Naive thymus-derived CD4-positive, alpha-beta T cell (primary cell): ENCODE measurements at regions not wholly inside any gene's neighbourhood (a gene's known extent, or its start where the extent isn't known, plus 50 kb on each side); places are given as distances from the start of the nearest gene placed in this dataset.

ENCODE experiments used
- ATAC-seq: fragments of 150-1000 bp; cut with Tn5 transposase; 2 replicates; pipeline ENCODE4 v1.10.0; 2021; ENCODE audit warnings: mild to moderate bottlenecking, moderate library complexity
- CTCF ChIA-PET: fragments of 350-600 bp; sonication (Branson Sonifier 250); formaldehyde crosslinking; loops from one replicate; lab custom pipeline; 2021; ENCODE audit warnings: antibody characterized with exemption; lab: Charles Lee
- POLR2A ChIA-PET: fragments of 350-600 bp; sonication (Branson Sonifier 250); formaldehyde crosslinking; loops from one replicate; lab custom pipeline; 2021; ENCODE audit warnings: antibody characterized with exemption, inconsistent platforms; lab: Charles Lee
- DNase-seq, 9 donors: peaks; one replicate each; pipeline versions ENCODE4 v3.0.0 to v3.0.0-alpha.2; 2020 to 2022; ENCODE audit warnings: mixed read lengths in 1 of 9
- H3K27ac ChIP-seq: one replicate; pipeline ENCODE4 v1.7.0; 2013; ENCODE audit warnings: mild to moderate bottlenecking, low read depth, low read length, moderate library complexity
- H3K27me3 ChIP-seq, 2 donors: one replicate each; pipeline ENCODE4 v1.7.0; 2013; ENCODE audit warnings: low read length in 2 of 2, mild to moderate bottlenecking in 2 of 2, moderate library complexity in 2 of 2; ENCODE audit not compliant: control insufficient read depth in 2 of 2, insufficient read depth in 2 of 2
- H3K36me3 ChIP-seq, 3 experiments: 1 replicate in 2 of 3; 2 replicates in 1 of 3; pipeline ENCODE4 v1.7.0; 2013; ENCODE audit warnings: low read length in 3 of 3, mild to moderate bottlenecking in 3 of 3, moderate library complexity in 1 of 3; ENCODE audit not compliant: insufficient read depth in 3 of 3, control insufficient read depth in 2 of 3
- H3K4me1 ChIP-seq, 2 donors: one replicate each; pipeline ENCODE4 v1.7.0; 2013; ENCODE audit warnings: low read length in 2 of 2, mild to moderate bottlenecking in 2 of 2, moderate library complexity in 1 of 2; ENCODE audit not compliant: control insufficient read depth in 2 of 2, insufficient read depth in 2 of 2
- H3K4me3 ChIP-seq: 2 replicates; pipeline ENCODE4 v1.7.0; 2013; ENCODE audit warnings: mild to moderate bottlenecking, low read length
- H3K9me3 ChIP-seq, 3 experiments: 1 replicate in 2 of 3; 2 replicates in 1 of 3; pipeline ENCODE4 v1.7.0; 2013; ENCODE audit warnings: low read length in 3 of 3; ENCODE audit not compliant: control insufficient read depth in 2 of 3
- H3K27ac Mint-ChIP-seq, 9 donors: one replicate each; pipeline ENCODE4 v1.8.0; 2020 to 2022; ENCODE audit warnings: mixed read lengths in 9 of 9, mild to moderate bottlenecking in 8 of 9, moderate library complexity in 5 of 9, inconsistent platforms in 2 of 9
- H3K27me3 Mint-ChIP-seq, 5 donors: one replicate each; pipeline ENCODE4 v1.8.0; 2021 to 2022; ENCODE audit warnings: mixed read lengths in 5 of 5, mild to moderate bottlenecking in 1 of 5
- H3K36me3 Mint-ChIP-seq, 5 donors: one replicate each; pipeline ENCODE4 v1.8.0; 2020 to 2022; ENCODE audit warnings: mixed read lengths in 5 of 5, mild to moderate bottlenecking in 3 of 5, inconsistent platforms in 1 of 5
- H3K4me1 Mint-ChIP-seq, 7 donors: one replicate each; pipeline ENCODE4 v1.8.0; 2020 to 2022; ENCODE audit warnings: mixed read lengths in 7 of 7, mild to moderate bottlenecking in 3 of 7, inconsistent platforms in 1 of 7
- H3K4me3 Mint-ChIP-seq, 10 donors: one replicate each; pipeline ENCODE4 v1.8.0; 2020 to 2022; ENCODE audit warnings: mild to moderate bottlenecking in 10 of 10, mixed read lengths in 10 of 10, moderate library complexity in 6 of 10, inconsistent platforms in 2 of 10
- H3K9me3 Mint-ChIP-seq, 11 donors: one replicate each; pipeline ENCODE4 v1.8.0; 2020 to 2022; ENCODE audit warnings: mixed read lengths in 11 of 11, mild to moderate bottlenecking in 4 of 11, inconsistent platforms in 1 of 11, moderate library complexity in 1 of 11
- intact Hi-C, 2 donors: fragments of 100-400 bp; cut with micrococcal nuclease; formaldehyde crosslinking; loops; one replicate each; pipeline ENCODE4 v1.15.1; 2023

DNA sequence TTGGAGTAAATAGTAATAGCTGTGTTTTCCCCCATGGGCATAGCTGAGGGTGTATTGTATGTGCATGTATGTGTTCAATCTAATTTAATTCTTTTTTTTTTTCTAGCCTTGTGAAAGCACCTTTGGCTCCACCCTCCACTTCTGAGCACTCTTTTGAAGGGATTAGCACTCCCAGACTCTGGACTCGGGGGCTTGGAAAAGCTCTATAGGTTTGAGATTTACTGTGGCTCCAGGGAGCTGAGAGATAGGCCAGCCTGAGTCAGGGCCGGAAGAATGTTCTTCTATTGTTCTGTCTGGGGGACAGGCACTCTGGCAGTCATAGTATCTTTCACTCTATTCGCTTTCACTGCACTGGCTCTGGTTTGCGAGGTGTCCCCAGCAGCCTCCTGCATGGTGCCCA lies 540.0 kb upstream of the TBX3 start:
- no peaks in the 10 kb centered on the region for H3K27me3 Mint-ChIP-seq
- no peak for ATAC-seq
- H3K36me3 Mint-ChIP-seq: no peaks in the 10 kb centered on the region
- Histone ChIP-seq H3K27me3 (no peaks in the 10 kb centered on the region), H3K4me1 (no peaks in the 10 kb centered on the region), H3K9me3 (no peaks in the 10 kb centered on the region), H3K36me3 (no peaks in the 10 kb centered on the region), H3K4me3 (no peak overlapping the region), H3K27ac (no peak overlapping the region)
- no peaks in the 10 kb centered on the region for H3K4me1 Mint-ChIP-seq
- H3K9me3 Mint-ChIP-seq: peaks cover 0 to 12% (median 5%) of the 10 kb centered on the region in 11 donors
- CTCF ChIA-PET: no interaction called here
- DNase-seq: no peak
- intact Hi-C loops: no loop called here
- H3K4me3 Mint-ChIP-seq: no peak overlapping the region
- no peak overlapping the region for H3K27ac Mint-ChIP-seq
- POLR2A ChIA-PET: no interaction called here

- Histone ChIP-seq H3K36me3 (no peaks in the 10 kb centered on the region), H3K4me3 (no peak overlapping the region), H3K27me3 (no peaks in the 10 kb centered on the region), H3K27ac (no peak overlapping the region), H3K9me3 (no peaks in the 10 kb centered on the region), H3K4me1 (no peaks in the 10 kb centered on the region)
- no peak overlapping the region for H3K27ac Mint-ChIP-seq
- H3K27me3 Mint-ChIP-seq: no peaks in the 10 kb centered on the region
- ChIA-PET CTCF (no interaction called here), POLR2A (no interaction called here)
- peaks cover 0 to 12% (median 5%) of the 10 kb centered on the region in 11 donors for H3K9me3 Mint-ChIP-seq
- H3K4me3 Mint-ChIP-seq: no peak overlapping the region
- intact Hi-C loops: no loop called here
- DNase-seq (no peak), ATAC-seq (no peak)
- no peaks in the 10 kb centered on the region for H3K36me3 Mint-ChIP-seq
- no peaks in the 10 kb centered on the region for H3K4me1 Mint-ChIP-seq
These were observed 539.3 kb upstream of the TBX3 start for GRCh38 chr12:115223322-115223721.

DNA sequence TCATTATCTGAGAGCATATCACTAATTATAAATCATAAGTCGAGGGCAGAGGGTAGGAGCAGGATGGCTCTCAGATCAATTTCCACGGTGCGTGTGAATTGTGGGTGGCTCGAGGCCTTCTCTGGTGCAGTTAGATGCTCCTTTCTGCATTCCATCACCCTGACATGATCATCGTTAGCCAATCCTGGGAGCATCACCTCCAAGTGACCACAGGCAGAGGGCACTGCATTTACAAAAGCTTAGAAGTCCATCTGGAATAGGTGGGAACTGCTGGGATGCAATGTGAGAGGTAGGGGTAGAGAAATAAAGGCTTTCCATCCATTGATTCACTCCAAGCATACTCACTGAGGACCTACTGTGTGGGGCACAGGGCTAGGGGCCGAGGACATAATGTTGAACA lies 538.2 kb upstream of the TBX3 start:
- Histone ChIP-seq H3K4me3 (no peak overlapping the region), H3K27ac (no peak overlapping the region), H3K9me3 (no peaks in the 10 kb centered on the region), H3K27me3 (no peaks in the 10 kb centered on the region), H3K36me3 (no peaks in the 10 kb centered on the region), H3K4me1 (no peaks in the 10 kb centered on the region)
- Mint-ChIP-seq H3K27me3 (no peaks in the 10 kb centered on the region), H3K27ac (no peak overlapping the region), H3K4me3 (no peak overlapping the region), H3K36me3 (no peaks in the 10 kb centered on the region), H3K4me1 (no peaks in the 10 kb centered on the region), H3K9me3 (peaks cover 0 to 12% (median 5%) of the 10 kb centered on the region in 11 donors)
- DNase-seq: no peak
- intact Hi-C loops: no loop called here
- ATAC-seq: no peak
- ChIA-PET CTCF (no interaction called here), POLR2A (no interaction called here)

DNA sequence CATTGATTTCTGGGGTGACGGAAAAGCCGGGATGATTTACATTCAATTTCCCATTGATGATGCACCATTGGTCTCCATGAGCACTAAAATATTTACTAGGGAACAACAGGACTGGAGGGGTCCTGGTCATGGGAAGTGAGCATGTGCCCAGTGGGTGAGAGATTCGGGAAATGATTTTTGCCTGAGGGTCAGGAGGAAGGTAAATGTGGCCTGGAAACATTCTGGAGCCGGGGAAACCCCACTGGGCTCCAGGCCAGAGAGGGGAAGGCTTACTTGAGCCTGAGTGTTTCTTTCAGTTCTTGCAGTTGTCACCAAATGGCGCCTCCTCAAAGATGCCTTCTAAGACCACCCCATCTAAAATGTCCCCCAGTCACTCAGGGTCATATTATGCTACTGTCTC lies 532.3 kb upstream of the TBX3 start:
- DNase-seq (no peak), ATAC-seq (no peak)
- ChIA-PET POLR2A (no interaction called here), CTCF (no interaction called here)
- Histone ChIP-seq H3K4me1 (no peaks in the 10 kb centered on the region), H3K9me3 (no peaks in the 10 kb centered on the region), H3K36me3 (no peaks in the 10 kb centered on the region), H3K27ac (no peak overlapping the region), H3K4me3 (no peak overlapping the region), H3K27me3 (no peaks in the 10 kb centered on the region)
- Mint-ChIP-seq H3K27me3 (peaks cover 0 to 6% (median 0%) of the 10 kb centered on the region in 5 donors), H3K4me1 (no peaks in the 10 kb centered on the region), H3K27ac (no peak overlapping the region), H3K36me3 (no peaks in the 10 kb centered on the region), H3K9me3 (peaks cover 2 to 16% (median 5%) of the 10 kb centered on the region in 11 donors), H3K4me3 (no peak overlapping the region)
- intact Hi-C loops: no loop called here

- Mint-ChIP-seq H3K36me3 (peaks cover 0 to 2% (median 0%) of the 10 kb centered on the region in 5 donors), H3K4me1 (no peaks in the 10 kb centered on the region), H3K9me3 (peaks cover 2 to 16% (median 6%) of the 10 kb centered on the region in 11 donors), H3K27me3 (peaks cover 0 to 6% (median 0%) of the 10 kb centered on the region in 5 donors), H3K4me3 (no peak overlapping the region), H3K27ac (no peak overlapping the region)
- H3K4me1 ChIP-seq: no peaks in the 10 kb centered on the region
- ATAC-seq (no peak), DNase-seq (no peak)
- no peak overlapping the region for H3K4me3 ChIP-seq
- POLR2A ChIA-PET: no interaction called here
- no peaks in the 10 kb centered on the region for H3K36me3 ChIP-seq
- H3K9me3 ChIP-seq: no peaks in the 10 kb centered on the region
- H3K27ac ChIP-seq: no peak overlapping the region
- intact Hi-C loops: no loop called here
- no peaks in the 10 kb centered on the region for H3K27me3 ChIP-seq
- CTCF ChIA-PET: no interaction called here
These were observed 531.6 kb upstream of the TBX3 start for GRCh38 chr12:115215544-115215943.

- no peaks in the 10 kb centered on the region for H3K9me3 ChIP-seq
- no peak for DNase-seq
- Mint-ChIP-seq H3K27ac (no peak overlapping the region), H3K27me3 (peaks cover 0 to 6% (median 3%) of the 10 kb centered on the region in 5 donors), H3K4me3 (no peak overlapping the region), H3K4me1 (no peaks in the 10 kb centered on the region), H3K9me3 (peaks cover 2 to 17% (median 9%) of the 10 kb centered on the region in 11 donors), H3K36me3 (peaks cover 0 to 4% (median 0%) of the 10 kb centered on the region in 5 donors)
- intact Hi-C loops: no loop called here
- no peaks in the 10 kb centered on the region for H3K36me3 ChIP-seq
- no peak overlapping the region for H3K27ac ChIP-seq
- ATAC-seq: no peak
- ChIA-PET POLR2A (no interaction called here), CTCF (no interaction called here)
- no peaks in the 10 kb centered on the region for H3K27me3 ChIP-seq
- H3K4me1 ChIP-seq: no peaks in the 10 kb centered on the region
- no peak overlapping the region for H3K4me3 ChIP-seq
These were observed 529.6 kb upstream of the TBX3 start for GRCh38 chr12:115213538-115214016.

DNA sequence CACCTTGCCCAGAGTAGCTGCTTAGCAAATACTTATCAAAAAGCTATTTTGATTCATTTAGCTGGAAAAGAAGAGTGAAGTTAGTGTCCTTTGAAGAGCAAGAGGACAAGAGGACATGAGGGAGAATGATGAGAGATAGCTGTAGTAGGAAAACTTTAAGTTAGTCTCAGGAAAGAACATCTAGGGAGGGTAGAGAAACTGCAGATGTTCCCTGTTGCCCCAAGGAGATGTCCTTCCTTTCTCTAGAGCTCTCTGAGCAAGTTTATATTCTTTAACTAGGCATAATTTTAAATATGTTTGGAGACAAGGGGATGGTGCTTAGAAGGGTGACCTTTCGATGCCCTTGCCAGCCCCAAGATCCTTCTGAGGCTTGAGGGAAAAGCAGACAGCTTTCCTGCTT lies 529.1 kb upstream of the TBX3 start:
- intact Hi-C loops: no loop called here
- Histone ChIP-seq H3K4me3 (no peak overlapping the region), H3K36me3 (no peaks in the 10 kb centered on the region), H3K27me3 (no peaks in the 10 kb centered on the region), H3K27ac (no peak overlapping the region), H3K4me1 (no peaks in the 10 kb centered on the region), H3K9me3 (no peaks in the 10 kb centered on the region)
- CTCF ChIA-PET: no interaction called here
- Mint-ChIP-seq H3K27me3 (peaks cover 0 to 6% (median 3%) of the 10 kb centered on the region in 5 donors), H3K4me3 (no peak overlapping the region), H3K27ac (no peak overlapping the region), H3K9me3 (peaks cover under 1 to 17% (median 9%) of the 10 kb centered on the region in 11 donors), H3K36me3 (peaks cover 0 to 4% (median 0%) of the 10 kb centered on the region in 5 donors), H3K4me1 (no peaks in the 10 kb centered on the region)
- POLR2A ChIA-PET: no interaction called here
- DNase-seq (no peak), ATAC-seq (no peak)
